Hepatocyte (in vitro differentiated cells): ENCODE measurements at regions not wholly inside any gene's neighbourhood (a gene's known extent, or its start where the extent isn't known, plus 50 kb on each side); places are given as distances from the start of the nearest gene placed in this dataset.

ENCODE experiments used
- EZH2 ChIP-seq: fragments of 200-600 bp; sonication (generic); IDR thresholded peaks from 2 replicates; pipeline ENCODE4 v1.6.1; 2016; ENCODE audit warnings: antibody characterized with exemption, mild to moderate bottlenecking, borderline replicate concordance
- TF ChIP-seq, protein P1 (sequence below): fragments of 200-600 bp; sonication (generic); IDR thresholded peaks from 2 replicates; pipeline ENCODE4 v1.5.1; 2016; ENCODE audit warnings: antibody characterized with exemption, mild to moderate bottlenecking; ENCODE audit not compliant: poor library complexity

DNA sequence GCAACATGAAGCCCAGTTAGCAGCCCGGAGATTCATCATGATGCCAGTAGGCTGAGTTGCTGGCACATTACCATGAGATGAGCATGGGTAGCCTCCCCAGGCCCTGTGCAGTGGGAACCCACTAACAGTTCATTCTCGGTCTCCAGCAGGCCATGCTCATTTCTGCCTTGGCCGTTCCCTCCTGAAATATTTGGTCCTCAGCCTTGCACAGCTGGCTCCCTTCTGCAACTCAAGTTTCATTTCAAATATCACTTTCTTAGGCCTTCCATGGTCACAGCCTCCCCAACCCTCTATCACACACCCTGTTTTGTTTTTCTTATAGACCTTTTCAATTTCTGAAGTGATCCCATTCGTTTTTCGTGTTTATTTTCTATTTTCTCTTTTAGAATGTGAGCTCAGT is 125.4 kb upstream of the VLDLR start:
- TF ChIP-seq, protein P1, sequence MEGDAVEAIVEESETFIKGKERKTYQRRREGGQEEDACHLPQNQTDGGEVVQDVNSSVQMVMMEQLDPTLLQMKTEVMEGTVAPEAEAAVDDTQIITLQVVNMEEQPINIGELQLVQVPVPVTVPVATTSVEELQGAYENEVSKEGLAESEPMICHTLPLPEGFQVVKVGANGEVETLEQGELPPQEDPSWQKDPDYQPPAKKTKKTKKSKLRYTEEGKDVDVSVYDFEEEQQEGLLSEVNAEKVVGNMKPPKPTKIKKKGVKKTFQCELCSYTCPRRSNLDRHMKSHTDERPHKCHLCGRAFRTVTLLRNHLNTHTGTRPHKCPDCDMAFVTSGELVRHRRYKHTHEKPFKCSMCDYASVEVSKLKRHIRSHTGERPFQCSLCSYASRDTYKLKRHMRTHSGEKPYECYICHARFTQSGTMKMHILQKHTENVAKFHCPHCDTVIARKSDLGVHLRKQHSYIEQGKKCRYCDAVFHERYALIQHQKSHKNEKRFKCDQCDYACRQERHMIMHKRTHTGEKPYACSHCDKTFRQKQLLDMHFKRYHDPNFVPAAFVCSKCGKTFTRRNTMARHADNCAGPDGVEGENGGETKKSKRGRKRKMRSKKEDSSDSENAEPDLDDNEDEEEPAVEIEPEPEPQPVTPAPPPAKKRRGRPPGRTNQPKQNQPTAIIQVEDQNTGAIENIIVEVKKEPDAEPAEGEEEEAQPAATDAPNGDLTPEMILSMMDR, result no peak
- TF ChIP-seq EZH2, result no peak
